AG04449 (cell line): ENCODE measurements at regions not wholly inside any gene's neighbourhood (a gene's known extent, or its start where the extent isn't known, plus 50 kb on each side); places are given as distances from the start of the nearest gene placed in this dataset.

Experiments
- CTCF ChIA-PET: fragments of 350-600 bp; formaldehyde crosslinking; extraction: SDS; loops from one replicate; lab custom pipeline; 2021; ENCODE audit warnings: antibody characterized with exemption; lab: Yijun Ruan, JAX
- POLR2A ChIA-PET: fragments of 400-600, 350-600 bp; formaldehyde crosslinking; extraction: SDS; loops from one replicate; lab custom pipeline; 2020; ENCODE audit warnings: antibody characterized with exemption, inconsistent platforms; lab: Yijun Ruan, JAX
- DNase-seq: peaks from one replicate; pipeline ENCODE4 v3.0.0-alpha.2; 2010; ENCODE audit warnings: low read depth, low spot score
- H3K4me3 ChIP-seq: 2 replicates; pipeline ENCODE4 v1.5.1; 2011; ENCODE audit warnings: low read depth, mild to moderate bottlenecking, control low read depth, low read length
- CTCF ChIP-seq: IDR thresholded peaks from one replicate; pipeline ENCODE4 v1.5.1; 2011; ENCODE audit warnings: mild to moderate bottlenecking, moderate library complexity, low read length, control low read depth, inconsistent platforms; ENCODE audit not compliant: insufficient read depth; ENCODE audit errors: missing control alignments

DNA sequence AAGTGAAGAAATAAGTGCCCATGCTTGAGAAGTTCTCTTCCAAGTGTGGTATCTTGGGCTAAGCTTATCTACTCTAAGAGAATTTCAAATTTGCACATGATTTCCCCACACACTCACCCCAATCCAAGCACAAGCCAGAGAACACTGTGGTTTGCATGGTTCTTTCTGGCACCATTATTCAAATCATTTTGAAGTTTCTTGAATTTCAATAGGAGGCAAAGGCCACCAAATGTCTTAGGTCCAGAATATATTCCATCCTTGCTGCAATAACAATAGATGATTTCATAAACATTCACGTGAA, 359.7 kb downstream of the IRS2 start:
- H3K4me3 ChIP-seq, result no peak overlapping the region
- ChIA-PET POLR2A (no interaction called here), CTCF (no interaction called here)
- TF ChIP-seq CTCF, result no peak
- no peak for DNase-seq

DNA sequence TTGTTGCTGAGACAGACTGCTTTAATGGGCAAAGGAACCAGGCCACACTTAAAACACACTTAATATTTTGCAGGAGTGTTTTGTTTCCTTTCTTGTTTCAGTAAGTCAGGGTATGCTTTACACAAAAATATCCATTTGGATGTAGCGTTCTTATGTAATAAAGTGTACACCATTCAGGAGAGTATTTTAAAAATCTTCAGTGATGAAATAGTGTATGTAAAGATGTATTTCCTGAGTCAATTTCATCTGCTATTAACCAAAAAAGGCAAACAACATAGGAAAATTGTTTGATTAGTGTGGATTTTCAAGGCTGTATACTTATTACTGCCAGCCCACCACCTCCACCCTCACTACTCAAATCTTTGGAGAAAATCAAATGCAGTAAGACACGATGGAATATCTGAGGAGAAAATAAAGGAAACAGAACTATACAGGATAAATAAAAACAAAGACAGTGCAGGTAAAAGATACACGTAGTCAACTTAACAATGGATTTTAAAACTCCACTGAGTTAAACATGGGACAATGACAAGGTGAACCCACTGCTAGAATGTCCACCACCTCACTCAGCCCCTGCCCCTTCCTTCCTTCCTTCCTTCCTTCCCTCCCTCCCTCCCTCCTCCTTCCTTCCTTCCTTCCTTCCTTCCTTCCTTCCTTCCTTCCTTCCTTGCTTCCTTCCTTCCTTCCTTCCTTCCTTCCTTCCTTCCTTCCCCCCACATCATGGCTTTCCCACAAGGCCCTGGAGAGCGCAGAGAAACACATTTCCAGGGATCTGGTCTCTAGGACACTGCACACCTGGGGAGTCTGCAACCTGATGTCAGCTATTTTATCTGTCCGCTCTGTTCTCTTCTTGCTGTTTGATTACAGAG, 360.3 kb downstream of the IRS2 start:
- no peak for TF ChIP-seq CTCF
- no peak for DNase-seq
- no peak overlapping the region for H3K4me3 ChIP-seq
- POLR2A ChIA-PET, result no interaction called here
- CTCF ChIA-PET, result no interaction called here

GRCh38 chr13:109422161-109422560, 364.2 kb downstream of the IRS2 start:
- no peak for TF ChIP-seq CTCF
- ChIA-PET CTCF (no interaction called here), POLR2A (no interaction called here)
- no peak for DNase-seq
- no peak overlapping the region for H3K4me3 ChIP-seq

DNA sequence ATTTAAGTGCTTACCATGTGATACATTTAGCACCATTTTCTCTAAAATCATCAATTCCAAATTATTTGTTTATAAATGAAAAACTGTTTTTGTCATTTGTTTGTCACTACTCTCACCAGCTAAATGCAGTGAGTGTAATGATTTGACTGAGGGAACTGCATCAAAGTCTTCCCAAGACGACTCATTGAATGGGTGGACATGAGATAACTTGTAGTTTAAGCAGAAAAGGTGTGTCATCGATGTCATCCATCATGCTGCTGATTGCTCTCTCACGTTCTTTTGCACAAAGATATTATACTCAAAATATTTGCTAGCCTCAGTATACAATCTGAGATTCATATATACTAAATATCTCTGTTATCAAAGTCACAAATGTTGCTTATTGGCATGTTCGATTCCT, 366.5 kb downstream of the IRS2 start:
- ChIA-PET POLR2A (no interaction called here), CTCF (interaction anchor here (1.3 kb wide), 1 partner anchor 18 kb away, joined by 3 read pairs; no protein-coding TSS in a partner anchor)
- DNase-seq, result no peak
- no peak overlapping the region for H3K4me3 ChIP-seq
- no peak for TF ChIP-seq CTCF

- no peak overlapping the region for H3K4me3 ChIP-seq
- no peak for DNase-seq
- TF ChIP-seq CTCF, result no peak
- ChIA-PET POLR2A (no interaction called here), CTCF (no interaction called here)
Measured at GRCh38 chr13:109418111-109418510, 368.3 kb downstream of the IRS2 start.

DNA sequence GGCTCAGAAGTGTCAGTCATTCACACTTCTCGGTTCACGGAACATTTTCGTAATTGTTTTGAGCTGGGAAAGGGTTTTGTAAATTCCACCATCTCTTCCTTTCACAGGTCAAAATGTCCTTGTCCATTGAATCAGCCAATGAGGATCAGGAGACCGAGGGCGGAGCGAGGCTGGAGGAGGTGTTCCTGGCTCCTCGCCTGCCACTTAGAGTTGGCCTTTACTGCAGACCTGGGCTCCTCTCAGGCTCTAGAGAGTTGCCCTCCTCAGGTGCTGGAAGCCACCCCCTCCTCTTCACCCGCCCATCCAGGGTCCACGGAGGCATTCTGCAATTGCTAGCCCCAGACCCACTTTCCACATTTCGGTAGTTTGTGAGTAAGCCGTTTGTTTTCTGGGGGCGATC, 370.4 kb downstream of the IRS2 start:
- POLR2A ChIA-PET, result no interaction called here
- no peak for TF ChIP-seq CTCF
- CTCF ChIA-PET, result no interaction called here

More for the DNA sequence above, 370.4 kb downstream of the IRS2 start:
- no peak overlapping the region for H3K4me3 ChIP-seq
- DNase-seq, result no peak
